ENCODE measurements at regions not wholly inside any gene's neighbourhood (a gene's known extent, or its start where the extent isn't known, plus 50 kb on each side); places are given as distances from the start of the nearest gene placed in this dataset.
"Not testable (repeated sequence)": the region's sequence is repeated elsewhere in the genome, so short reads cannot be mapped to it uniquely, and the experiment has no call there.

DNA sequence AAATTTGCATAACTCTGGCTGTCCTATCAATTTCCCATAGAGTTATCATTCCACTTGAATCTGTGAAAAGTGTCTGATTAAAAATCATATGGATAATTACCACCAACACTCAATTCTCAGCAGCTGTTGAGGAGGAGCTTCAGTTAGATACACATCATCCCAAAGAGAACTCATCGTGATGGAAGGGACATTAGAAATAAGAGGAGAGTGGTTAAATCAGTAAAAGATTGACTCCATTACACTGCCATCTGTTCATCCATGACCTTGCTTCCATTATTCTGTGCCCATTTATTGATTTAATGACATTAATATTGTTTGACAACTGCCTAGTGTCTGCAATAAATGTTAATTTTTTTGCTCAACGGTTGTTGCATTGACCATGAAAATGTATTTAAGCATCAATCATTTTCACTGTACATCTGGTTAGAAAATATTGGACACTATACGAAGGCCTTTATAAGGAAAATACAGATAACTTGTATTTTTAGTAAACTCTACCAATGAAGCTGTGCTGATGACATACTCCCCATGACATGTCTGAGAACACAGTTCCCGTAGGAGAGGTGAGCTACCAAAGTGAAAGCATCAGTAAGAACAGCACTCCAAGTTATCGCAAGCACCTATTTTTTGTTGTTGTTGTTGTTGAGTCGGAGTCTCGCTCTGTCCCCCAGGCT lies 152.7 kb downstream of the SPATA31A6 start:
- TF ChIP-seq, protein P1, sequence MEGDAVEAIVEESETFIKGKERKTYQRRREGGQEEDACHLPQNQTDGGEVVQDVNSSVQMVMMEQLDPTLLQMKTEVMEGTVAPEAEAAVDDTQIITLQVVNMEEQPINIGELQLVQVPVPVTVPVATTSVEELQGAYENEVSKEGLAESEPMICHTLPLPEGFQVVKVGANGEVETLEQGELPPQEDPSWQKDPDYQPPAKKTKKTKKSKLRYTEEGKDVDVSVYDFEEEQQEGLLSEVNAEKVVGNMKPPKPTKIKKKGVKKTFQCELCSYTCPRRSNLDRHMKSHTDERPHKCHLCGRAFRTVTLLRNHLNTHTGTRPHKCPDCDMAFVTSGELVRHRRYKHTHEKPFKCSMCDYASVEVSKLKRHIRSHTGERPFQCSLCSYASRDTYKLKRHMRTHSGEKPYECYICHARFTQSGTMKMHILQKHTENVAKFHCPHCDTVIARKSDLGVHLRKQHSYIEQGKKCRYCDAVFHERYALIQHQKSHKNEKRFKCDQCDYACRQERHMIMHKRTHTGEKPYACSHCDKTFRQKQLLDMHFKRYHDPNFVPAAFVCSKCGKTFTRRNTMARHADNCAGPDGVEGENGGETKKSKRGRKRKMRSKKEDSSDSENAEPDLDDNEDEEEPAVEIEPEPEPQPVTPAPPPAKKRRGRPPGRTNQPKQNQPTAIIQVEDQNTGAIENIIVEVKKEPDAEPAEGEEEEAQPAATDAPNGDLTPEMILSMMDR (IDR thresholded peaks at IDR 0.05; ENCODE audit: low read depth, low read length), result not testable (repeated sequence)
- not testable (repeated sequence) for TF ChIP-seq POLR2A (IDR thresholded peaks at IDR 0.05; ENCODE audit: extremely low read depth, insufficient read length); MYC (IDR thresholded peaks at IDR 0.05; ENCODE audit: low read depth, low read length)
- TF ChIP-seq, protein P2, sequence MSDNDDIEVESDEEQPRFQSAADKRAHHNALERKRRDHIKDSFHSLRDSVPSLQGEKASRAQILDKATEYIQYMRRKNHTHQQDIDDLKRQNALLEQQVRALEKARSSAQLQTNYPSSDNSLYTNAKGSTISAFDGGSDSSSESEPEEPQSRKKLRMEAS (IDR thresholded peaks at IDR 0.05; ENCODE audit: low read depth, low read length), result not testable (repeated sequence)
